ENCODE measurements at regions not wholly inside any gene's neighbourhood (a gene's known extent, or its start where the extent isn't known, plus 50 kb on each side); places are given as distances from the start of the nearest gene placed in this dataset.

DNA sequence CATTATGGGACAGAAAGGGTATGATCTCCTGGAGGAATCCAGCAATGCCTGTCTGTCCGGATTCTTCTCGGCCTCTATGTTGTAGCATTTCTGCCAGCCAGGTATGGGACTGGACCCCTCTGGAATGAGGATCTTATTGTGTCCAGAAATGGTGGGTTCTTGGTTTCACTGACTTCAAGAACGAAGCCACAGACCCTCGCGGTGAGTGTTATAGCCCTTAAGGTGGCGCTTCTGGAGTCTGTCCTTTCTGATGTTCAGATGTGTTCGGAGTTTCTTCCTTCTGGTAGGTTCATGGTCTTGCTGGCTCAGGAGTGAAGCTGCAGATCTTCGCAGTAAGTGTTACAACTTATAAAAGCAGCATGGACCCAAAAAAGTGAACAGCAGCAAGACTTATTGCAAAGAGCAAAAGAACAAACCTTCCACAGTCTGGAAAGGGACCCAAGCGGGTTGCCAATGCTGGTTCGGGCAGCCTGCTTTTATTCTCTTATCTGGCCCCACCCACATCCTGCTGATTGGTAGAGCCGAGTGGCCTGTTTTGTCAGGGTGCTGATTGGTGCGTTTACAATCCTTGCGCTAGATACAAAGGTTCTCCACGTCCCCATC, 62.3 kb upstream of the IER3 start:
- Histone ChIP-seq H3K4me1 (ENCODE audit: control insufficient read depth, insufficient read depth, low read length, unreplicated experiment) (no peaks in the 10 kb centered on the region), H3K27ac (ENCODE audit: low read depth, low read length) (no peak overlapping the region), H3K27me3 (ENCODE audit: insufficient read depth, low read length) (no peaks in the 10 kb centered on the region), H3K4me3 (ENCODE audit: low read depth, low read length) (no peak overlapping the region), H2AFZ (ENCODE audit: low read length, unreplicated experiment) (no peak overlapping the region), H3K36me3 (ENCODE audit: insufficient read depth, low read length) (no peaks in the 10 kb centered on the region), H3K79me2 (ENCODE audit: control insufficient read depth, insufficient read depth, low read length, unreplicated experiment) (no peaks in the 10 kb centered on the region)

DNA sequence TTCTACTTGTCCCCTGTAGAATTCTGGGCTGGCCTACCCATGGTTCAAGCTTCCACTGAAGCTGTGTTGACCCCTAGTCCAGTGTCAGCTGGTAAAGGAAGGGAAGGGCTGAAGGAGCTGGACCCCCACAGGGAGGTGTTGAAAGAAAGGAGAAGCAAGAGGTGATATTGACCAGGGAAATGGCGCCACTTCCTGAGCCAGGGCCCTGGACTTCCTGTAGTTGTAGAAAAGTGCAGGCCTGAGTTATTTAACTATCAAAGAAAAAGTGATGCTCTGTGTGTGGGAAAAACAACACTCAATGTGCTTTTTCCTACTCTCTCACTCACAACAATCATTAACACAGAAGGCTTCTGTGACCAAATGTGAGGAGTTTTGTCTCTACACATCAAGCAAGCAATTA, 60.0 kb upstream of the IER3 start:
- no peak overlapping the region for H3K27ac ChIP-seq (ENCODE audit: low read depth, low read length)
- H3K27me3 ChIP-seq (ENCODE audit: insufficient read depth, low read length): no peaks in the 10 kb centered on the region
- H3K36me3 ChIP-seq (ENCODE audit: insufficient read depth, low read length): no peaks in the 10 kb centered on the region
- no peaks in the 10 kb centered on the region for H3K79me2 ChIP-seq (ENCODE audit: control insufficient read depth, insufficient read depth, low read length, unreplicated experiment)
- no peak overlapping the region for H2AFZ ChIP-seq (ENCODE audit: low read length, unreplicated experiment)
- H3K4me3 ChIP-seq (ENCODE audit: low read depth, low read length): no peak overlapping the region
- no peaks in the 10 kb centered on the region for H3K4me1 ChIP-seq (ENCODE audit: control insufficient read depth, insufficient read depth, low read length, unreplicated experiment)

DNA sequence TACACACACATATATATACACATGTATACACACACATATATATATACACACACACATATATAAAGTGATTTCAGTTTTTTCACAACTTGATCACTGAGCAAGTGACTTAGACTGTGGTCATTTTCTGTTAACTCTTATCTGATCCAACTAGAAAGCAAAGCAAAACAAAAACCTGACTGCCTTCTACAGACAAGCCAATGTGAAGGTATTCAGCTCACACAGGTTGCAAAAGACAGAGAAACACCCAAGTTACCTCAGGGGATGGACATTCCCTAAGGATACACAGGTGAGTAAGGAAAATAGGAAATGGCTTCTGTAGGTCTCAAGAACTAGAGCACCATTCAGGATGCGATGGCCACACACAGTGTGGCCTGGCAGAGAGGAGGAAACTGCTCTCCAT, 58.4 kb upstream of the IER3 start:
- no peak overlapping the region for H3K27ac ChIP-seq (ENCODE audit: low read depth, low read length)
- no peaks in the 10 kb centered on the region for H3K4me1 ChIP-seq (ENCODE audit: control insufficient read depth, insufficient read depth, low read length, unreplicated experiment)
- no peak overlapping the region for H3K4me3 ChIP-seq (ENCODE audit: low read depth, low read length)
- H2AFZ ChIP-seq (ENCODE audit: low read length, unreplicated experiment): no peak overlapping the region
- H3K27me3 ChIP-seq (ENCODE audit: insufficient read depth, low read length): no peaks in the 10 kb centered on the region
- H3K36me3 ChIP-seq (ENCODE audit: insufficient read depth, low read length): no peaks in the 10 kb centered on the region
- no peaks in the 10 kb centered on the region for H3K79me2 ChIP-seq (ENCODE audit: control insufficient read depth, insufficient read depth, low read length, unreplicated experiment)

DNA sequence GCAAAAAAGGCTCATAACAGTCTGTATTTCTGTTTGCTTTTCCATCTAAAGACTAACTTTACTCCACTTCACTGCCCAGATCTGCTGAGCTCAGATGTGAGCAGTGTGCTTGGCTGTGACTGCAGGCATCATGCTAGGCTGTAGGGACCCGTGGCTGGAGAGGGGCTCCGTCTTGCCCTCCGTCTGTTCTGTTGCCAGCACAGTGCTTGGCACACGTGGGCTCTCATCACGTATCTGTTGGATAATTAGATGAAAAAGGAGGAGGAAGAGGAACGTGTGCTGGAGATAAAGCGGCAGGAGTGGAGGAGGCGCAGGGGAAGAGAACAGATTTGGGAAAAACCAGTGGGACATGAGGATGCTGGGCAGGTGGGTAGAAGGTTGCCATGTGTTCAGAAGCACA, 57.6 kb upstream of the IER3 start:
- H3K4me3 ChIP-seq (ENCODE audit: low read depth, low read length): no peak overlapping the region
- no peak overlapping the region for H3K27ac ChIP-seq (ENCODE audit: low read depth, low read length)
- H3K4me1 ChIP-seq (ENCODE audit: control insufficient read depth, insufficient read depth, low read length, unreplicated experiment): no peaks in the 10 kb centered on the region
- no peaks in the 10 kb centered on the region for H3K79me2 ChIP-seq (ENCODE audit: control insufficient read depth, insufficient read depth, low read length, unreplicated experiment)
- no peaks in the 10 kb centered on the region for H3K27me3 ChIP-seq (ENCODE audit: insufficient read depth, low read length)
- no peak overlapping the region for H2AFZ ChIP-seq (ENCODE audit: low read length, unreplicated experiment)
- no peaks in the 10 kb centered on the region for H3K36me3 ChIP-seq (ENCODE audit: insufficient read depth, low read length)

DNA sequence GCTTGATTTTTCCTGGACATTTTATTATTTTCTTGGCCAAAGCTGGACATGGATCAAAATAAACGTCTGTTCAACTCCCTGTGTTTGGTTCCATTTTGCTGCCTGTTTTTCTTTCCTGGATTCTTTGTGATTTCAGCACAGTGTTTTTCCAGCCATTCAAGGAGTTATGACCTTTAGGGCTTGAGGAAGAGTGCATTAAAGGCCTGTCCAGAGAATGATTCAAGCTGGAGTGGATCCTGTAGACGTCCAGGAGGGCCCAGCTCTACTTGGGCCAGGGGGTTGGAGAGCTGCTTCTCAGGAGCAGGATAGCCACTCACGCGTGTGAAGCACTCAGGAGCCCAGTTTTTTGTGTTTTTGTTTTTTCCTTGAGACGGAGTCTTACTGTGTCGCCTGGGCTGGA, 56.5 kb upstream of the IER3 start:
- Histone ChIP-seq H3K27me3 (ENCODE audit: insufficient read depth, low read length) (no peaks in the 10 kb centered on the region), H3K4me1 (ENCODE audit: control insufficient read depth, insufficient read depth, low read length, unreplicated experiment) (no peaks in the 10 kb centered on the region), H2AFZ (ENCODE audit: low read length, unreplicated experiment) (no peak overlapping the region), H3K36me3 (ENCODE audit: insufficient read depth, low read length) (no peaks in the 10 kb centered on the region), H3K79me2 (ENCODE audit: control insufficient read depth, insufficient read depth, low read length, unreplicated experiment) (no peaks in the 10 kb centered on the region), H3K27ac (ENCODE audit: low read depth, low read length) (no peak overlapping the region), H3K4me3 (ENCODE audit: low read depth, low read length) (no peak overlapping the region)

DNA sequence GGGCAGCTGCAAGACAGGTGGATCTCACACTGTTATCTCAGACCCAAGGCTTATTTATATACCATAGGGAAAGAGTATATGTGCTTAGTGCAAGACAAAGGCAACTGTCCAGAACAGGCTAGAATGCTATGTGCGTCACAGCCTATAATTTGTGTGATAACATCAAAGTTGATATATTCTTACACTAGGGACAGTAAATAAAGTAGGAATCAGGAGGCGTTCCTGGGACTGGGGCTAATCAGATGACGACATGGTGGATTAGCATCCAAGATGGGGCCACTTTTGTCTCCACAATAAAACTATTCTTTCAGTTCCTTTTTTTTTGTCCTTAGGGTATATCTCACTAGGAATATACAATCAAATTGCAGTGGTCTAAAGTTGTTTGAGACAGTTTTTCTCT, 54.9 kb upstream of the IER3 start:
- Histone ChIP-seq H3K36me3 (ENCODE audit: insufficient read depth, low read length) (no peaks in the 10 kb centered on the region), H3K4me1 (ENCODE audit: control insufficient read depth, insufficient read depth, low read length, unreplicated experiment) (no peaks in the 10 kb centered on the region), H3K79me2 (ENCODE audit: control insufficient read depth, insufficient read depth, low read length, unreplicated experiment) (no peaks in the 10 kb centered on the region), H2AFZ (ENCODE audit: low read length, unreplicated experiment) (no peak overlapping the region), H3K27me3 (ENCODE audit: insufficient read depth, low read length) (no peaks in the 10 kb centered on the region), H3K27ac (ENCODE audit: low read depth, low read length) (no peak overlapping the region), H3K4me3 (ENCODE audit: low read depth, low read length) (no peak overlapping the region)

DNA sequence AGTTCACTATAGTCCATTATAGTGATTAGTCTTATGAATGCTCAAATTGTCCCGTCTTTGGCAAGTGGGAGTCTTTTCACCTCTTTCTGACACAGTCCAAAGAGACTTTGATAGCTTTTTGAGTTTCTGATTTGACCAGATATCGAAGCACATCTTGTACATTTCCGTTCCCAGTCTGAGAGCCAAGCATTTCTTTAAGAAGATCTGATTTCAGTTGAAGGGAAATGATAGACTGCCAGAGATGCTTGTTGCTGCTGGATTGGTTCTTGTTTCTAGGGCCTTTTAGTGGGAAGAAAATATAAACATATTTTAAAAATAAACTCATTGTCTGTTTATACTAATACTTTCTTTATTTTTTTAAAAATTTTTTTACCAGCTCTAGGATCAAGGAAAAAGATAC, 54.1 kb upstream of the IER3 start:
- no peak overlapping the region for H3K4me3 ChIP-seq (ENCODE audit: low read depth, low read length)
- H2AFZ ChIP-seq (ENCODE audit: low read length, unreplicated experiment): no peak overlapping the region
- no peaks in the 10 kb centered on the region for H3K27me3 ChIP-seq (ENCODE audit: insufficient read depth, low read length)
- no peaks in the 10 kb centered on the region for H3K36me3 ChIP-seq (ENCODE audit: insufficient read depth, low read length)
- no peaks in the 10 kb centered on the region for H3K4me1 ChIP-seq (ENCODE audit: control insufficient read depth, insufficient read depth, low read length, unreplicated experiment)
- H3K27ac ChIP-seq (ENCODE audit: low read depth, low read length): no peak overlapping the region
- H3K79me2 ChIP-seq (ENCODE audit: control insufficient read depth, insufficient read depth, low read length, unreplicated experiment): no peaks in the 10 kb centered on the region

DNA sequence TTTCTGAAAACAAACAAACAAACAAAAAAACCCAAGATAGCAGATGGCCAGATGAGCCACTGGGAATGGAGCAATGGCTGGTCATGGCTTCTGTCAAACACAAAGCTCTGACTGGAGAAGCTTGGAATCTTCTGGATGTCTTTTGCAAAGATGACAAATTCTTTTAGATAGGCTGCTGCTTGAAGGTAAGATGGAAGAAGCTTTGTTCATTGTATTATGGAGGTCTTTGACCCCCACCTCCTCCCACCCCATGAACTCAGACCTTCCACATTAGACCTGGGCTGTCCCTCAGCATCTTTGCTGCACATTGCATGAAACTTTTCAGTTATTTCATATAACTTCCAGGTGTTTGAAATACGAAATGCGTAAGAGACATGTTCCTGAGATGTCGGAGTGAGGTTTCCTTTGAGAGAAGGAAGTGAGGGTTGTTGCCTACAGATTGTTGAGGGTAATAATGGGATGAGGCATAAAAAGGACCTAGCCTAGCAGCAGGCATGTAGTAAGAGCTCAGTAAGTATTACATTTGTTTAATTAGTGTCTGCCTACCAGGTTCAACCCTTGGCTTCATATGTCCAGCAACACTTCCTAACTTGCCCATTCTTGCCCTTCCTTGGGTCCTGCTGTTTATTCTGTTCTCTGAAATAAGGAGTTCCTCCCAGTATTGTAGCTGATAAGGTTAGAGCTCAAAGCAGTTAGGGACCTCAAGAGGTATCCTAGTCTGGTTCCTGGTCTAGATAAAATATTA, 51.4 kb upstream of the IER3 start:
- Histone ChIP-seq H3K27ac (ENCODE audit: low read depth, low read length) (no peak overlapping the region), H2AFZ (ENCODE audit: low read length, unreplicated experiment) (no peak overlapping the region), H3K27me3 (ENCODE audit: insufficient read depth, low read length) (no peaks in the 10 kb centered on the region), H3K36me3 (ENCODE audit: insufficient read depth, low read length) (no peaks in the 10 kb centered on the region), H3K4me3 (ENCODE audit: low read depth, low read length) (no peak overlapping the region), H3K79me2 (ENCODE audit: control insufficient read depth, insufficient read depth, low read length, unreplicated experiment) (no peaks in the 10 kb centered on the region), H3K4me1 (ENCODE audit: control insufficient read depth, insufficient read depth, low read length, unreplicated experiment) (no peaks in the 10 kb centered on the region)

Measured in ACC112 (cell line).